Activated naive CD8-positive, alpha-beta T cell treated with anti-CD3 and anti-CD28 coated beads, Interleukin-2, amount 10 ng/mL, durations not matched to agents 7 days and 5 days (primary cell): ENCODE measurements at regions not wholly inside any gene's neighbourhood (a gene's known extent, or its start where the extent isn't known, plus 50 kb on each side); places are given as distances from the start of the nearest gene placed in this dataset.
"Not testable (repeated sequence)": the region's sequence is repeated elsewhere in the genome, so short reads cannot be mapped to it uniquely, and the experiment has no call there.

Source experiments
- ATAC-seq: fragments of 150-1000 bp; cut with Tn5 transposase; one replicate; pipeline ENCODE4 v1.10.0; 2021; ENCODE audit warnings: low read depth, moderate library complexity
- POLR2A ChIA-PET: fragments of 350-600 bp; sonication (Branson Sonifier 250); formaldehyde crosslinking; loops from one replicate; lab custom pipeline; 2021; ENCODE audit warnings: antibody characterized with exemption; lab: Charles Lee
- DNase-seq: peaks from one replicate; pipeline ENCODE4 v3.0.0; 2021
- H3K27ac Mint-ChIP-seq: one replicate; pipeline ENCODE4 v1.8.0; 2022; ENCODE audit warnings: mild to moderate bottlenecking, mixed read lengths
- H3K27me3 Mint-ChIP-seq: one replicate; pipeline ENCODE4 v1.8.0; 2022; ENCODE audit warnings: mild to moderate bottlenecking, moderate library complexity, mixed read lengths
- H3K36me3 Mint-ChIP-seq: one replicate; pipeline ENCODE4 v1.8.0; 2021; ENCODE audit warnings: mild to moderate bottlenecking, mixed read lengths
- H3K4me1 Mint-ChIP-seq: one replicate; pipeline ENCODE4 v1.8.0; 2021; ENCODE audit warnings: mixed read lengths
- H3K4me3 Mint-ChIP-seq: one replicate; pipeline ENCODE4 v1.8.0; 2022; ENCODE audit warnings: mild to moderate bottlenecking, moderate library complexity, mixed read lengths
- H3K9me3 Mint-ChIP-seq: one replicate; pipeline ENCODE4 v1.8.0; 2021; ENCODE audit warnings: mixed read lengths

DNA sequence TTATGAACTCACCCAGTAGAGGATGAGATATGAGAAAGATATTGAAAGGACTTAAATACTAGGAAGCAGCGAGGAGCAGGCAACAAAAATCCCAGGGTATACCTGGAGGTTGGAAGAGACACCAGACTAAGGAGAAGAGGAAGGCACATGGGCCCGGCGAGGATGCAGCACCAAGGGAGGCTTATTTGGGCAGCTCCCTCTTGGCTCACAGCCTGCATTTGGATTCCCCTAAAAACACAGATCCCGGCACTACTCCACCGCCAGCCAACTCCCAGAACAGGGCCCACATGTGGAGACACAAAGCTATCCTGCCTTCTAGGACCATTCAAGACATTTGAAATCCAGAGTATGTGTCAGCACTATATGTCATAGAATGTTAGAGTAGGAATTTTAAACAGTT is 199.8 kb upstream of the FBXL7 start:
- Mint-ChIP-seq H3K27ac (no peak overlapping the region), H3K4me3 (no peak overlapping the region), H3K27me3 (no peaks in the 10 kb centered on the region), H3K4me1 (no peaks in the 10 kb centered on the region), H3K9me3 (peaks cover 4% of the 10 kb centered on the region), H3K36me3 (no peaks in the 10 kb centered on the region)
- DNase-seq (no peak), ATAC-seq (no peak)
- POLR2A ChIA-PET = no interaction called here

DNA sequence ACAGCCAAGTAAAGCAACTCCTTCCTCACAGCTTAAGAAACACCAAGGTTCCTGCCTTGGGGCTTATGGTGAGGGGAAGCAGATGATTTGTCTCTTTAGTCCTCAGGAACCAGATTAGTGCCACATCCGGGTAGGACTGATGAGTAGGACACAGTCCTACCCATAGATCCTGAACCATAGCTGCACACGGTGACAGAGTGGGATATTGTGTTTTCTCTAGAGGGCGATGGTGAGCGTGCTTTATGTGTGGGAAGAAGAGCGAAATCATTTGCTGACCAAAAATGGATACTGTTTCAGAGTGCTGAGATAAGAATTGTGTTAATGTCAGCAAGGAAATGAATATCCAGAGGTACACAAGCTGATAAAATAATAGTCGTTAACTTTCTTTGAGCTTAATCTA is 209.0 kb upstream of the FBXL7 start:
- DNase-seq (no peak), ATAC-seq (no peak)
- H3K9me3 Mint-ChIP-seq = peaks cover 5% of the 10 kb centered on the region
- H3K27ac Mint-ChIP-seq = no peak overlapping the region
- no peaks in the 10 kb centered on the region for H3K27me3 Mint-ChIP-seq
- POLR2A ChIA-PET = no interaction called here
- no peaks in the 10 kb centered on the region for H3K36me3 Mint-ChIP-seq
- no peak overlapping the region for H3K4me3 Mint-ChIP-seq
- no peaks in the 10 kb centered on the region for H3K4me1 Mint-ChIP-seq

DNA sequence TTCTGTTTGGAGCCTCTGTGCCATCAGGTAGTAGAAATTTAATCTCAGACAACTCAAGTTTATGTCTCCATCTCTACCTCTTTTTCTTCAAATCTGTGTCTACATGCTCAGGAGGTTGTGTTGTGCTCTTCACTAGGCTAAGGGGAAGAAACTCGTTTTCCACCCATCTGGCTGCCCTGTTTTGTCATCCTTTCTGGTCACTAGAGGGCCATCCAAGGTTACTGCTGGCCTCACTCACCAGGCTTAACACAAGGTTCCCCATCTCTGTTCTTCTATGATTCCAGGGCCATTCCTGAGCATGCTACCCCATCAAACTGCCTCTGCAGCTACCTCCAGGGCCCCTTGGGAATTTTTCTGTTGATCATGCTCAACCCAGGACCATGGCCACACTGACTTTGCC is 213.3 kb upstream of the FBXL7 start:
- no peak for ATAC-seq
- no peaks in the 10 kb centered on the region for H3K36me3 Mint-ChIP-seq
- peaks cover 14% of the 10 kb centered on the region for H3K9me3 Mint-ChIP-seq
- no peaks in the 10 kb centered on the region for H3K4me1 Mint-ChIP-seq
- no peak for DNase-seq
- POLR2A ChIA-PET = no interaction called here
- no peak overlapping the region for H3K27ac Mint-ChIP-seq
- no peaks in the 10 kb centered on the region for H3K27me3 Mint-ChIP-seq
- H3K4me3 Mint-ChIP-seq = no peak overlapping the region

DNA sequence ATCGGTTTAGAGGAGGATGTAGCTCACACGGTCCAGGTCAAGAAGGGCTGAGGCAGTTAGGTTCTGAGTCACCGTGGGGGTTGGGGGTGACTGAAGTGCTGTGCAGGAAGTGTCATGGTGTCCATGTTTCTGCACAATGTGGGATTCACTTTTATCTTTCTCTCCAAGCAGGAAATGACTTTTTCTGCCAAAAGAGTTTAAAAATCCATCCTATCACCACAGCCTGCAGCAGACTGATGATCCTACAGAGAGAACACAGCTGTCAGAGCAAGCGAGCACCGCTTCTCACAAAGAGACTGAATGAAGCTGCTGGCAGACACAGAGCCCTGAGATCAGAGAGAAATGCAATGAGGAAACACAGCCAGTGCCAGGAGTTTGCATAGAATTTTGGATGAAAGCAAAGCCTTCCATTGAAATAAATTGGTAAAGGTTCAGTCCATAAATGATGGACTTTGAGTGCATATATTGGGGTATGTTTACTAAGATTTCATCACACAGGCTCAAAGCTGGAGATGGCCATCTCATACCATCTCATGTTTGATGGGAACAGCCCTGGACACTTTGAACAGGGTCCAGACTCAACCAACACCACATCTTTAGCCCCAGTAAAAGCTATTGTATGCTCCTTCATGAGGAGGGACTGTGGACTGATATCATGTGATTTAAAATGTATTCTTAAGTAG is 213.9 kb upstream of the FBXL7 start:
- Mint-ChIP-seq H3K4me1 (no peaks in the 10 kb centered on the region), H3K36me3 (no peaks in the 10 kb centered on the region), H3K27me3 (no peaks in the 10 kb centered on the region), H3K27ac (no peak overlapping the region), H3K4me3 (no peak overlapping the region), H3K9me3 (peaks cover 14% of the 10 kb centered on the region)
- POLR2A ChIA-PET = no interaction called here
- ATAC-seq (no peak), DNase-seq (no peak)

DNA sequence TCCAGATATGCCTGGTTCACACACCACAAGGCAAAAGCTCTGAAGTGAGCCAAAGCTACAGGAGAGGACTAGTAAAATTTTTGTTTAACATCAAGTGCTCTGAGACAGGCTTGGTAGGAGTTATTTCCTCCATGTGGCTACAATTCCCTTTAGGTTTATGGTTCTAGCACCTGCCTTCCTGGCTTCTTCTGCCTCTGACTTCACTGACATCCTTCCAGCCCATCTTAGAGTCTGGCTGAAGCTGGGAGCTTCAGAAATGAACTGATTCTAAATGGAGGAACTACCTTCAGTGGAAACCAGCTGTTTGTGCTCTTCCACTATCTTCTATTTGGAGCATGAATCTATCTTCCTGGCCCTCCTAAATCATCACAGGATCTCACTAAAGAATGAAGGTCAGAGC is 215.3 kb upstream of the FBXL7 start:
- H3K27me3 Mint-ChIP-seq = no peaks in the 10 kb centered on the region
- H3K9me3 Mint-ChIP-seq = peaks cover 12% of the 10 kb centered on the region
- H3K36me3 Mint-ChIP-seq = no peaks in the 10 kb centered on the region
- no peak overlapping the region for H3K4me3 Mint-ChIP-seq
- H3K4me1 Mint-ChIP-seq = no peaks in the 10 kb centered on the region
- no peak overlapping the region for H3K27ac Mint-ChIP-seq
- ATAC-seq (no peak), DNase-seq (no peak)
- POLR2A ChIA-PET = no interaction called here

DNA sequence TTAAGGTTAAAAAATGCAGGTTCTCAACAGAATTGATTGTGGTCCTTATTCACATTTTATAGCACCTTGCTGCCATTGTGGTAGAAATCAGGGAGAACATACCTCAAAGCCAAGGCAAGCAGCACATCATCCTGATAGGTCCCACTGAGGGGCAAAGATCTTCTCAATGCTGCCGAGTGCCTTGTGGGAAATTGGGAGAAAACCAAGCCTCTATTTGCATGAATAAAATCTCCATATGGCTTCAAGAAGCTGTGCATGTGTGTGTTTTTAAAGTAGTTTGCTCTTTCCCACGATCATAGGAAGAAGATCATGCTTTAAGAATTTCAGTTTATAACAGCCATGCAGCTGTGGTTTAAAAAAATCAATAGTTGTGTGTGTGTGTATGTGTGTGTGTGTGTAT is 216.9 kb upstream of the FBXL7 start:
- Mint-ChIP-seq H3K27me3 (no peaks in the 10 kb centered on the region), H3K4me3 (no peak overlapping the region), H3K9me3 (peaks cover 9% of the 10 kb centered on the region), H3K27ac (no peak overlapping the region), H3K4me1 (no peaks in the 10 kb centered on the region), H3K36me3 (no peaks in the 10 kb centered on the region)
- POLR2A ChIA-PET = no interaction called here
- DNase-seq (no peak), ATAC-seq (no peak)

DNA sequence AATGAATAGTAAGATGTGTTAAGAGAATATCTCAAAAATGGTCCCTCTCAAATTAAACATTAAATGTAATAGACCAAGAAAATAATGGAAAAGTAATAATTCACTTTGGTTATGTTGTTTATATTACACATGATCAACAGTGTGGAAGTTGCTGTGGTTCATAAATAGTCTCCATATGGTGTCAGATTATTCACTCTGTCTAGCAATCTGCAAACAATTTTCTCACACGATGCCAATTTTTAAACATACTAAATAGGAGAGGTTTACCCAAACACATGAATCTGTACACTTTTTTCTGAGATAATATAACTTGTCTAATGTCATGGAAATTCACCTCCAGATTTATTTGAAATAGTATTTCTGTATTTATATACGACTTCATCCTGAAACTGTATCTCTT is 217.4 kb upstream of the FBXL7 start:
- Mint-ChIP-seq H3K9me3 (peaks cover 9% of the 10 kb centered on the region), H3K4me3 (no peak overlapping the region), H3K27me3 (no peaks in the 10 kb centered on the region), H3K36me3 (no peaks in the 10 kb centered on the region), H3K27ac (no peak overlapping the region), H3K4me1 (no peaks in the 10 kb centered on the region)
- DNase-seq (no peak), ATAC-seq (no peak)
- POLR2A ChIA-PET = no interaction called here

DNA sequence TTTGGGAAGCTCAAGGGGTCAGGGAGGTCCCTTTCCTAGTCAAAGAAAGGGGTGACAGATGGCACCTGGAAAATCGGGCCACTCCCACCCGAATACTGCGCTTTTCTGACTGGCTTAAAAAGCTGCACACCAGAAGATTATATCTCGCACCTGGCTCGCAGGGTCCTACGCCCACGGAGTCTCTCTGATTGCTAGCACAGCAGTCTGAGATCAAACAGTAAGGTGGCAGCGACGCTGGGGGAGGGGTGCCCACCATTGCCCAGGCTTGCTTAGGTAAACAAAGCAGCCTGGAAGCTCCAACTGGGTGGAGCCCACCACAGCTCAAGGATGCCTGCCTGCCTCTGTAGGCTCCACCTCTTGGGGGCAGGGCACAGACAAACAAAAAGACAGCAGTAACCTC is 228.4 kb upstream of the FBXL7 start:
- not testable (repeated sequence) for H3K27ac Mint-ChIP-seq, H3K36me3 Mint-ChIP-seq

DNA sequence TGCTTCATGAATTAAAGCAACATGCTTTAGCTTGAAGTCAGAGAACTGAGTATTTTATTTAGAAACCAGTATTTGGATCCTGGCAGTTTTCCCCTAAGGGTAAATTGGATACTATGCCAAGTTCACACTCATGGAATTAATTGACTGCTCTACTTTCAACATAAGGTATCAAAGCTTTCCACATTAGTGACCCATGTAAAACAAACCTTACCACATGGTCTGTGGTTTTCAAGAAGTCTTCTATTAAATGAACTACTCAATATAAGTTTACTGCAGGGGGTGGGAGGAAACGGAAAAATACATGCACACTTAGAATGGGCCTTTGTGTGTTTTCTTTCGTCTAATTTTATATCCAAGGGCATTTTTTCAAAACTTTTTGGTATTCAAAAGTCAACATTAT is 232.0 kb upstream of the FBXL7 start:
- no peak overlapping the region for H3K27ac Mint-ChIP-seq
- H3K9me3 Mint-ChIP-seq = peaks cover 8% of the 10 kb centered on the region
- ATAC-seq (no peak), DNase-seq (no peak)
- H3K27me3 Mint-ChIP-seq = no peaks in the 10 kb centered on the region
- H3K4me1 Mint-ChIP-seq = no peaks in the 10 kb centered on the region
- H3K36me3 Mint-ChIP-seq = no peaks in the 10 kb centered on the region
- POLR2A ChIA-PET = no interaction called here
- H3K4me3 Mint-ChIP-seq = no peak overlapping the region

More for the DNA sequence above, 228.4 kb upstream of the FBXL7 start:
- H3K4me3 Mint-ChIP-seq, H3K4me1 Mint-ChIP-seq, H3K27me3 Mint-ChIP-seq, DNase-seq, POLR2A ChIA-PET, H3K9me3 Mint-ChIP-seq, ATAC-seq: not testable (repeated sequence)

DNA sequence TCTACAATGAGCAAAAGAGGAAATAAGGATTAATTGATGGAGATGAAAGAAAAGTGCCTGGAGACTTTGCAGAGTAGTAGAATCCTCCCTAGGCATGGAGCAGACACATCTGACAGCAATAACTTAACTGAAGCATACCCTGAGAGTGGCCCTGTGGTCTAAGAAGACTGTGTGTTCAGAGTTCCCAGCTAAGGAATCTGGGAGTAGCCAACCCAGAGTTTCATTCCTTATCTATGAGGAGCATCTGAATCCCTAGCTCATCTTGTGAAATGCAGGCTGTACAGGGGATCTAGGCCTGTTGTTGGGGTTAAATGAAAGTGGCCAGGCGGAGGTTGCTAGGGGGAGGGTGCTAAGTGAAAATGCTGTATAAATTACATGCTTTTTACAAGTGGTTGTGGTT is 233.1 kb upstream of the FBXL7 start:
- DNase-seq = no peak
- POLR2A ChIA-PET = no interaction called here
- H3K27me3 Mint-ChIP-seq = no peaks in the 10 kb centered on the region
- no peak overlapping the region for H3K27ac Mint-ChIP-seq
- no peaks in the 10 kb centered on the region for H3K36me3 Mint-ChIP-seq
- ATAC-seq = no peak
- H3K4me1 Mint-ChIP-seq = no peaks in the 10 kb centered on the region
- no peak overlapping the region for H3K4me3 Mint-ChIP-seq
- H3K9me3 Mint-ChIP-seq = peaks cover 8% of the 10 kb centered on the region

DNA sequence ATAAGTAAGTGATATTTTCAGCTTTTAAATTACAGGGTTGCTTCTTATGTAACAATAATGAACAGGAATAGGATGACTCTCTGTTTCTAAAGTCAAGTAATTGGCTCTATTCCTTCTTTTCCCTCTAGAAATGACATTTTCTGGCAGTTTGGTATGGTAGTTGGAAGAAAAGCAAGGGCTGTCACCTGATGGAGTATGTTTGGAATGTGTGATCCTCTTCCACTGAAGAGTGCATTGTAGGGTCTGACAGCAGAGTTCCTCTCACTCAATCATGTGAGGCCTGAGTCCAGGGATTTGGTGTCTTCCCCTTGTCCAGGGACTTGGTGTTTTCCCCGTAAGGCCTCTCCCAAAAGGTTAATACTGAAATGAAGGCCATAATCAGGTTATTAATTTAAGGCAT is 233.8 kb upstream of the FBXL7 start:
- Mint-ChIP-seq H3K27ac (no peak overlapping the region), H3K27me3 (no peaks in the 10 kb centered on the region), H3K9me3 (peaks cover 8% of the 10 kb centered on the region), H3K36me3 (no peaks in the 10 kb centered on the region), H3K4me3 (no peak overlapping the region), H3K4me1 (no peaks in the 10 kb centered on the region)
- ATAC-seq = no peak
- no peak for DNase-seq
- POLR2A ChIA-PET = no interaction called here

DNA sequence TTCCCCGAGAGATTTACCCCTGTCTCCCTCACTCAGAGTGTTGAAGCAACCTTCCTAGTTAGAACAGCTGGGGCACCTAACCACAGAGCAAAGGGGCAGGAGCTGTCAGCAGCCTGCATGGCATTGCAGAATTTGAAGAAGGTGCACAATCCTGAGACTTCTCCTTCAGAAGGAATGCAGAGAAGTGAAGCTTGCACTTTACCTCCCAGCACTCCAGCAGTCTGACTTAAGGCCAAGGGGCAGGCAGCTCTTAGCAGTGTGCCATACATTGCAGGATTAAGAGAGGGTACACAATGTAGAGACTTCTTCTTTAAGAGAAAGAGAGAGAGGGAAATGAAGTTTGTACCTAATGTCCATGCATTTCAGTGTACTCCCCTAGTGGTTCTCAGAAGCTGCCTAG is 236.0 kb upstream of the FBXL7 start:
- H3K4me3 Mint-ChIP-seq = no peak overlapping the region
- H3K27me3 Mint-ChIP-seq = no peaks in the 10 kb centered on the region
- H3K9me3 Mint-ChIP-seq = peaks cover 4% of the 10 kb centered on the region
- H3K4me1 Mint-ChIP-seq = no peaks in the 10 kb centered on the region
- POLR2A ChIA-PET = no interaction called here
- no peak for DNase-seq
- ATAC-seq = no peak
- H3K27ac Mint-ChIP-seq = no peak overlapping the region
- H3K36me3 Mint-ChIP-seq = no peaks in the 10 kb centered on the region

DNA sequence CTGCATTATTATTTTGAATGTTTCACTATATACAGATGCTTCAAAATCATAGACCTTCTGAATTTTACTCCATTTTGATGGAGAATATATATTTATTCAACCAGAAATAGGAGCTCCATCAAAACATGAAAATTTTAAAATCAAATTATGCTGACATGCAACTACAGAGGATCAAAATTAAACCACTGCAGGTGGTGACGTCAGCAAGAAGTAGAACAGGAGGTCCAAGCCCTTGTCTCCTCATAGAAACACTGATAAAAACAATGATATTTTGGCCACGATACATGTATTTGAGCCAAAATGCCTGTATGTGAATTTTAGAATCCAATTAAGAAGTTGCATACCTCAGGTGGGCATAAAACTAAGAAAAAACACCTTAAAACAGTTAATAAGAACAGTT is 236.6 kb upstream of the FBXL7 start:
- Mint-ChIP-seq H3K36me3 (no peaks in the 10 kb centered on the region), H3K4me1 (no peaks in the 10 kb centered on the region), H3K27me3 (no peaks in the 10 kb centered on the region), H3K9me3 (peaks cover 4% of the 10 kb centered on the region), H3K27ac (no peak overlapping the region), H3K4me3 (no peak overlapping the region)
- ATAC-seq = no peak
- POLR2A ChIA-PET = no interaction called here
- no peak for DNase-seq

DNA sequence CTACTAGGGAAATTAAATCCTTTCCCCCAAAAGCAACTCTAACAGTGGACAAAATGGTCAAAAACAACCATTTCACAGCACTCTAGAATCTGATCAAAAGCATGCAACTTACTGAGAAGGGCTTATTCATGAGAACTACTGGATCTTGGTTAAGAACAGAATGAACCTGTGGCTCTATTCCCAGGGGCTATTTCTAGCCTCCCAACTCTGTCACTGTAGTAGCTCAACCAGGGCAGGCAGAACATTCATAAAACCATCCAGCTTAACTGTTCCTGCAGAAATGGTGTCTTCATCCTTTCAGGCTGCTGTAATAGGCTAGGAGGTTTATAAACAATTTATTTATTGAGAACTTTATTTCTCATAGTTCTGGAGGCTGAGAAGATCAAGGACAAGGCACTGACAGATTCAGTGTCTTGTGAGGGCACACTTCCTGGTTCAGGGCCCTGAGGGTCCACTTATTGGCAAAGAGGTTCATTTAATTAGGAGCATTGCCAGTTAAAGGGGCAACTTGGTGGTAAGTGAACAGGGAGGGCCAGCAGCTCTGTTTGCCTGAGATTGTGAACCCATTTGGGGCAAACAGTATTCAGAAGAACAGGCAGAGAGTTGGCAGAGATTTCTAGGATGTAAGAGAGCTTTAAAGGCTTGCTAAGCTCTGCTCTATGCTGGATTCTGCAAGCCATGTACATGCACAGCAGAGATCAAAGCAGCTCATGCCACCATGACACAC is 238.5 kb upstream of the FBXL7 start:
- no peak for ATAC-seq
- Mint-ChIP-seq H3K36me3 (no peaks in the 10 kb centered on the region), H3K4me1 (no peaks in the 10 kb centered on the region), H3K9me3 (peaks cover 4% of the 10 kb centered on the region), H3K27ac (no peak overlapping the region), H3K27me3 (no peaks in the 10 kb centered on the region), H3K4me3 (no peak overlapping the region)
- POLR2A ChIA-PET = no interaction called here
- DNase-seq = no peak
